ENCODE measurements at regions not wholly inside any gene's neighbourhood (a gene's known extent, or its start where the extent isn't known, plus 50 kb on each side); places are given as distances from the start of the nearest gene placed in this dataset.

- TF ChIP-seq, protein P1, sequence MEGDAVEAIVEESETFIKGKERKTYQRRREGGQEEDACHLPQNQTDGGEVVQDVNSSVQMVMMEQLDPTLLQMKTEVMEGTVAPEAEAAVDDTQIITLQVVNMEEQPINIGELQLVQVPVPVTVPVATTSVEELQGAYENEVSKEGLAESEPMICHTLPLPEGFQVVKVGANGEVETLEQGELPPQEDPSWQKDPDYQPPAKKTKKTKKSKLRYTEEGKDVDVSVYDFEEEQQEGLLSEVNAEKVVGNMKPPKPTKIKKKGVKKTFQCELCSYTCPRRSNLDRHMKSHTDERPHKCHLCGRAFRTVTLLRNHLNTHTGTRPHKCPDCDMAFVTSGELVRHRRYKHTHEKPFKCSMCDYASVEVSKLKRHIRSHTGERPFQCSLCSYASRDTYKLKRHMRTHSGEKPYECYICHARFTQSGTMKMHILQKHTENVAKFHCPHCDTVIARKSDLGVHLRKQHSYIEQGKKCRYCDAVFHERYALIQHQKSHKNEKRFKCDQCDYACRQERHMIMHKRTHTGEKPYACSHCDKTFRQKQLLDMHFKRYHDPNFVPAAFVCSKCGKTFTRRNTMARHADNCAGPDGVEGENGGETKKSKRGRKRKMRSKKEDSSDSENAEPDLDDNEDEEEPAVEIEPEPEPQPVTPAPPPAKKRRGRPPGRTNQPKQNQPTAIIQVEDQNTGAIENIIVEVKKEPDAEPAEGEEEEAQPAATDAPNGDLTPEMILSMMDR (IDR thresholded peaks at IDR 0.05), result no peak
- no peak for TF ChIP-seq POLR2A (IDR thresholded peaks at IDR 0.05)
These were observed 171.3 kb upstream of the XIRP2 start for GRCh38 chr2:166716968-166717367.
